ENCODE measurements at regions not wholly inside any gene's neighbourhood (a gene's known extent, or its start where the extent isn't known, plus 50 kb on each side); places are given as distances from the start of the nearest gene placed in this dataset.

- H3K9me3 ChIP-seq (ENCODE audit: control insufficient read depth, insufficient read depth, low read depth, low read length) = no peaks in the 10 kb centered on the region
- no peak overlapping the region for H3K4me3 ChIP-seq (replicated peaks in 1 of 4; ENCODE audit: control extremely low read depth in 1 of 4, insufficient read depth in 1 of 4, low read depth in 3 of 4, low read length in 4 of 4)
- H3K79me2 ChIP-seq (ENCODE audit: control insufficient read depth, insufficient read depth, low read length) = no peaks in the 10 kb centered on the region
- H2AFZ ChIP-seq (ENCODE audit: low read length) = no peak overlapping the region
- H3K4me1 ChIP-seq (ENCODE audit: control insufficient read depth, extremely low read depth, insufficient read depth, low read length) = no peaks in the 10 kb centered on the region
- no peak overlapping the region for H3K27ac ChIP-seq (ENCODE audit: insufficient read depth, low read length)
- no peak overlapping the region for H3K9ac ChIP-seq (ENCODE audit: insufficient read depth, low read length)
- H3K27me3 ChIP-seq (ENCODE audit: control insufficient read depth, insufficient read depth, low read length) = no peaks in the 10 kb centered on the region
- TF ChIP-seq EZH2 (IDR thresholded peaks at IDR 0.05; ENCODE audit: low read length, missing control alignments) = no peak
- no peak for TF ChIP-seq CTCF (conservative IDR thresholded peaks at IDR 0.05 in 1 of 2, IDR thresholded peaks at IDR 0.05 in 1 of 2; ENCODE audit: low read depth in 1 of 2, low read length in 2 of 2)
- no peak for DNase-seq (ENCODE audit: low read depth in 2 of 2)
- no peaks in the 10 kb centered on the region for H3K36me3 ChIP-seq (ENCODE audit: control insufficient read depth, insufficient read depth, low read length)
- H3K4me2 ChIP-seq (ENCODE audit: extremely low read depth, insufficient read depth, low read length) = no peak overlapping the region
- no peaks in the 10 kb centered on the region for H4K20me1 ChIP-seq (ENCODE audit: control insufficient read depth, extremely low read depth, insufficient read depth, low read length)
These were observed 159.6 kb downstream of the MFSD1 start for GRCh38 chr3:158961471-158961870.

GRCh38 chr3:158961911-158962310, 160.1 kb downstream of the MFSD1 start:
- Histone ChIP-seq H3K27ac (ENCODE audit: insufficient read depth, low read length) (no peak overlapping the region), H3K79me2 (ENCODE audit: control insufficient read depth, insufficient read depth, low read length) (no peaks in the 10 kb centered on the region), H3K4me2 (ENCODE audit: extremely low read depth, insufficient read depth, low read length) (no peak overlapping the region), H2AFZ (ENCODE audit: low read length) (no peak overlapping the region), H3K9ac (ENCODE audit: insufficient read depth, low read length) (no peak overlapping the region), H3K4me3 (replicated peaks in 1 of 4; ENCODE audit: control extremely low read depth in 1 of 4, insufficient read depth in 1 of 4, low read depth in 3 of 4, low read length in 4 of 4) (no peak overlapping the region), H3K36me3 (ENCODE audit: control insufficient read depth, insufficient read depth, low read length) (no peaks in the 10 kb centered on the region), H3K9me3 (ENCODE audit: control insufficient read depth, insufficient read depth, low read depth, low read length) (no peaks in the 10 kb centered on the region), H3K27me3 (ENCODE audit: control insufficient read depth, insufficient read depth, low read length) (no peaks in the 10 kb centered on the region), H4K20me1 (ENCODE audit: control insufficient read depth, extremely low read depth, insufficient read depth, low read length) (no peaks in the 10 kb centered on the region), H3K4me1 (ENCODE audit: control insufficient read depth, extremely low read depth, insufficient read depth, low read length) (no peaks in the 10 kb centered on the region)
- DNase-seq (ENCODE audit: low read depth in 2 of 2) = no peak
- TF ChIP-seq CTCF (conservative IDR thresholded peaks at IDR 0.05 in 1 of 2, IDR thresholded peaks at IDR 0.05 in 1 of 2; ENCODE audit: low read depth in 1 of 2, low read length in 2 of 2) (no peak), EZH2 (IDR thresholded peaks at IDR 0.05; ENCODE audit: low read length, missing control alignments) (no peak)

GRCh38 chr3:158970006-158970405, 168.2 kb downstream of the MFSD1 start:
- Histone ChIP-seq H3K27me3 (ENCODE audit: control insufficient read depth, insufficient read depth, low read length) (no peaks in the 10 kb centered on the region), H2AFZ (ENCODE audit: low read length) (no peak overlapping the region), H3K4me1 (ENCODE audit: control insufficient read depth, extremely low read depth, insufficient read depth, low read length) (no peaks in the 10 kb centered on the region), H3K4me3 (replicated peaks in 1 of 4; ENCODE audit: control extremely low read depth in 1 of 4, insufficient read depth in 1 of 4, low read depth in 3 of 4, low read length in 4 of 4) (no peak overlapping the region), H3K27ac (ENCODE audit: insufficient read depth, low read length) (no peak overlapping the region), H3K79me2 (ENCODE audit: control insufficient read depth, insufficient read depth, low read length) (no peaks in the 10 kb centered on the region), H3K9me3 (ENCODE audit: control insufficient read depth, insufficient read depth, low read depth, low read length) (no peaks in the 10 kb centered on the region), H3K36me3 (ENCODE audit: control insufficient read depth, insufficient read depth, low read length) (no peaks in the 10 kb centered on the region), H3K4me2 (ENCODE audit: extremely low read depth, insufficient read depth, low read length) (no peak overlapping the region), H4K20me1 (ENCODE audit: control insufficient read depth, extremely low read depth, insufficient read depth, low read length) (no peaks in the 10 kb centered on the region), H3K9ac (ENCODE audit: insufficient read depth, low read length) (no peak overlapping the region)
- no peak for TF ChIP-seq EZH2 (IDR thresholded peaks at IDR 0.05; ENCODE audit: low read length, missing control alignments)
- no peak for TF ChIP-seq CTCF (conservative IDR thresholded peaks at IDR 0.05 in 1 of 2, IDR thresholded peaks at IDR 0.05 in 1 of 2; ENCODE audit: low read depth in 1 of 2, low read length in 2 of 2)
- no peak for DNase-seq (ENCODE audit: low read depth in 2 of 2)
